ENCODE measurements at regions not wholly inside any gene's neighbourhood (a gene's known extent, or its start where the extent isn't known, plus 50 kb on each side); places are given as distances from the start of the nearest gene placed in this dataset.
"Not testable (repeated sequence)": the region's sequence is repeated elsewhere in the genome, so short reads cannot be mapped to it uniquely, and the experiment has no call there.

DNA sequence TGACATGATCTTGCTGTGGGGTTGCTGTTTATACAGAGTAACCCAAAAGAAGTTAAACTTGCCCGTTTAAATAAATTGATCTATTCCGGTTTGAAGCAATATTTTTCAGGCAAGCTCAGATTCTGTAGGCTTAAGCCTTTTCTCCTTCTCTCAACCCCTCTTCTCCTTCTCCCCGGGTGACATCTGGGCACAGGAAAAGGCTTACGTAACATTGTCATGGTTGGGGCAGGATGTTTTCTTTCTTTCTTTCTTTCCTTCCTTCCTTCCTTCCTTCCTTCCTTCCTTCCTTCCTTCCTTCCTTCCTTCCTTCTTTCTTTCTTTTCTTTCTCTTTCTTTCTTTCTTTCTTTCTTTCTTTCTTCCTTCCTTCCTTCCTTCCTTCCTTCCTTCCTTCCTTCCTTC is 315.5 kb upstream of the SPRED2 start:
- DNase-seq; intact Hi-C loops (cut with micrococcal nuclease); ATAC-seq: not testable (repeated sequence)

DNA sequence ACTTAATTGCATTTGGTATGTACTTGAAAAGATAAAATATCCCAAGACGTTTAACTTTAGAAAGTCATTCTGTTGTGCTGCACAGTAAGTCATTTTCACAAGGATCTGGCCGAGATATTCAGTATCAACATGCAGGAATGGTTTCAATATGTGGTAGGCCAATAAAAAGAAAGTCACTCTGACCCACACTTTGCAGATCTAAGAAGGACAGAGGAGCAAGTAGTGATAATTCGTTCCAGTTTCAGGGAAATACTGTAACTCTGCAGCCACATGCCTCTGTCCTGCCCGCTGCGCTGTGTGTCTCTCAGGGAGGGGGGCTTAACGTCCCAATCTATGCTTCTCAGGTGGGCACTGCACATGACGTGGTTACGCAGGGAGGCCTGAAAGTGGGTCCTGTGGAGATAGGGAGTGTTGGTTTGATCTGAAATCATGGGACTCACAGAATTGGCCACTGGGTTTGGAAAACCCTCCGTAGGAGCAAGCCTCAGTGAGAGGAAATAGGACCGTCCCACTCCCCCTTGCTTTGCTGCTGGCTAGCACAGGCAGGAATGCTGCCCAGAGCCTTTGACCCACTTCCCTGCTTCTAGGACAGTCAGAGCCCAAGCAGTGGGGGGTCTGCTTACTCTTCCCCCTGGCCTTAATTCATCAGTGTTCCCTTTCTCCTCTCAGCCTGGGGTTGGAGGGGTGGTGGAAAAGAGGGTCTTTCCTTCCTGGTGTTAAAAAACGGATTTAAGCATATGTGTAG is 314.7 kb upstream of the SPRED2 start:
- ATAC-seq (peak; percentile 93), DNase-seq (peak; percentile 51)
- intact Hi-C loops (cut with micrococcal nuclease): no loop called here

DNA sequence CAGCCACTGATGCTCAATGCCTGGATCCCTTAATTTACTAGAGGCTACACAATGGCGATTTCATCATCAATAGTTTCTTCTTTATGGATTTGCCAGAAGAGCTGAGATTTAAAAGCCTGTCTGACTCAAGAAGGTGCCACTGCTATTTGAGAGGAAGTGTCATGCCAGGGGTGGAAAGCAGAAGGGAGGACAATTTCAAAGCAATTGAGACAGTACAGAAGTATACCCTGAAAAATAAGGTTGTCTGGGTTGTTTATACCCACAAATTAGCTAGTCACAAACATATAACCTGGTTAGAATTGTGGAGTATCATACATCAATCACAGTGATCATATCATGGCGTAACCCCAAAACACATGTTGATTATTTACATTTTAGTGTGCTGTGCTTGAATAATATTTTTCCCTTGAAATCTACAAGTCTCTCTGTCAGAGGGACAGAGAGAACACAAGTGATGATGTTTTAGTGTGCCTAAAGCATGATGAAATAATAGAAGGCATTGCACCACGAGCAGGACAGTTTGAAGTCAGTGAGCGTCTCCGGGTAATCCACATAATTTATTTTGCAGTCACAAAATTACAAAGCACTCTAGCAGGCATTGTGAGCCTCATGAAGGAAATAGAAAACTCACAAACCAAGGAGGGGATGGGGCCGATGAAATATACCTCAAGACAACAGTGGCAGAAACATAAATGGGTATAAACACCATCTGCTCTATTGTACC is 312.2 kb upstream of the SPRED2 start:
- intact Hi-C loops (cut with micrococcal nuclease): no loop called here
- DNase-seq: no peak
- no peak for ATAC-seq

DNA sequence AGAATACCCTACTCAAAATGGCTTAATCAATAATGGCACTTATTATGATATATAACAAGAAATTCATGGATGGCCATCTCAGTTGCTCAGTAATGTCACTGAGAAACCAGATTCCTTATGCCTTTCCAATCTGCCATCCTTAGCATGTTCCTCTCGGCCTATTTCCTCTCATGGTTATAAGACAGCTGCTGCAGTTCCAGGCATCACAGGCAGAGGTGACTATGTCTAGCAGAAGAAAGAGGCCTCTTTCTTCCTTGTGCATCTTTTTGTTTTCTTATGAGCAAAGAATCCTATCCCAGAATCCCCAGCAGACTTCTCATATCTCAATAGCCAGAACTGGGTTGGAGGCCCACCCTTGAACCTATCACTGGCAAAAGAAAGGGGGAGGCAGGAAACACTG is 310.6 kb upstream of the SPRED2 start:
- ATAC-seq: no peak
- intact Hi-C loops (cut with micrococcal nuclease): no loop called here
- DNase-seq: no peak

DNA sequence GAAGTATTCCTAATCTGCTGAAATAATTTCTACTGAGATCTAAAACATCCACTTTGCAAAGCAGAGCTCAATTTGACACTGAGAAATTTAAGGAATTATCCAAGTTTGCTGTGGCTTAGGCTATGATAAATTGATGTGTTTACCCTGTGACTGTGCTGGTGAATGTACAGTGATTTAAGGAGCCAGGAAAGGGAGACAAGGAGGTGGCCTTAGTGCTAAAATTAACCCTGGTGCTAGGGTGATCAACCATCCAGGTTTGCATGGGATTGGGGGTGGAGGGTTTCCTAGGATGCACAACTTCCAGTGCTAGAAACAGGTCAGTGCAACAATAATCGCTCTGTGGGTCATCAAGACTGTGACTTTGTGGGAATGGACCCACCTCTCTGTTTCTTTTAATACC is 307.5 kb upstream of the SPRED2 start:
- intact Hi-C loops (cut with micrococcal nuclease): no loop called here
- ATAC-seq (no peak), DNase-seq (no peak)

DNA sequence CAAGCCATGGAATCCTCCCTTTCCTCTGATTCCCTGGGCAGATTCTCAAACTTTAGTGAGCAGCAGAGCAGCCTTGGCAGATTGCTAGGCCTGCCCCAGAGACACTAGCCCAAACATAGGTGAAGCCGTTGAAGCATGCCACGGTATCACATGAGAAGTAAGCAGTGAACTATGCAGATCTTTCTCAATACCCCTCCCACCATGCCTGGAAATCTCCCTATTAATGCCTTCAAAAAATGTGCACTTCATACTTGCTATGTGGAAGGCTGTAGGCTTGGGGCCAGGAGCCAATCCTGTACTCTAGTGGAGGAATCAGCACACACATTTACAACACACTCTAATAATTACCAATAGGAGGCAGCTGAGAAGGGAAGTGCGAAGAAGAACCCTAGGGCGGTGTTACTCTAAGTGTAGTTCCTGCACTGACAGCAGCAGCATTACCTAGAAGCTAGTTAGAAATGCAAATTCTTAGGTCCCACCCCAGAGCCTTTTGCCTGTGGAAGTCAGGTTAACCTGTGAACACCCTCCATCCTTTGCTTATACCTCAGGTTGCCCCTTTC is 305.1 kb upstream of the SPRED2 start:
- ATAC-seq (no peak), DNase-seq (no peak)
- intact Hi-C loops (cut with micrococcal nuclease): no loop called here

DNA sequence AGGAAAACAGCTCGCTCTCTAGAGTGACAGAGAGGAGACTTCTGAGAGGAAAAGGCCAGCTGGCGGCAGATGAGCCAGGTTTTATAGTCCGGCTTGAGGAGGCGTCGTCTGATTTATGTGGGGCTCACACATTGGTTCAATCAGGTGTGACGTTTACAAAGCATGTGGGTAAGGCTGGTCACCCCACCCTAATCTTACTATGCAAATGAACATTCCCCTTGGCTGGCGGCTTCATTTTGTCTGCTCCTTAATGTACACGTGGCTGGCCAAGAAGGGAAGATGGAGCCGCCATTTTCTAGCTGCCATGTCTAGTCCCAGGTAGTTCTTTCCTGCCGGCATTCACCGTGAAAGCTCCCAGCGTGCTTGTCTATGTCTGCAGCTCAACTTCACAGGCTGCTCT is 299.1 kb upstream of the SPRED2 start:
- DNase-seq (no peak), ATAC-seq (no peak)
- intact Hi-C loops (cut with micrococcal nuclease): no loop called here

DNA sequence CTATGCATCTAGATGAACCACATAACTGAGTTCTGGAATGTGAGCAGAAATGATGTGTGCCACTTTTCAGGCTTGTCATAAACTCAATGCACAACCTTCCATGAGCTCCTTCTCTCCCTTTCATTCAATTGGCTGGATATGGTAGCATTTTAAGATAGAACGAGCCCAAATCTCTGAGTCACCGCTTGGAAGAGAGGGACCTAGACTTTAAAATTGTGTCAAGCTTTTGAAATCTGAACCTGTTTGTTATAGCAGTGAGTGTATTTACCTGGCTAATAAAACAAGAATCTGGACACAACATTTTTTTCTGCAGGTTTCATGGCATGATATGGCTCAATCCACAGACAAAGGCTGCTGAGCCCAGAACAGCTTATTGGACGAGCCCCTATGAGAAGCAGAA is 297.8 kb upstream of the SPRED2 start:
- intact Hi-C loops (cut with micrococcal nuclease): no loop called here
- ATAC-seq (no peak), DNase-seq (no peak)

DNA sequence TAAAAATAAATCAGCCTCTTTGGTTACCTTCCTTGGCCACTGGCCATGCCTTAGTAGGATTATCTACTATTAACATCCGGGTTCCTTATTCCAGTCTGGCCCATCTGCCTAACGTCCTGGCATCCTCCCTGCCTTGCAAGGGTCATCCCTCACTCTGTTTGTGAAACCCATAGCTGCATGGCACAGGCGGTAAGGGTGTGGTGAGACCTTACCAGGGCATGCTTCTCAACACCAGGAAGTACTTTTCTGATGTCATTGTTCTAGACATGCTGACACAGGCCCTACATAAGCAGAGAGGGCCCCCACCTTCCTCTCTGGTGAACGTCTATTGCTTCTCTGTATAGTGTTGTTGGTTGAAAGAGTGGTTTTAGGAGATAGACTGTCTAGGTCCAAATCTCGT is 296.8 kb upstream of the SPRED2 start:
- intact Hi-C loops (cut with micrococcal nuclease): no loop called here
- no peak for ATAC-seq
- no peak for DNase-seq

DNA sequence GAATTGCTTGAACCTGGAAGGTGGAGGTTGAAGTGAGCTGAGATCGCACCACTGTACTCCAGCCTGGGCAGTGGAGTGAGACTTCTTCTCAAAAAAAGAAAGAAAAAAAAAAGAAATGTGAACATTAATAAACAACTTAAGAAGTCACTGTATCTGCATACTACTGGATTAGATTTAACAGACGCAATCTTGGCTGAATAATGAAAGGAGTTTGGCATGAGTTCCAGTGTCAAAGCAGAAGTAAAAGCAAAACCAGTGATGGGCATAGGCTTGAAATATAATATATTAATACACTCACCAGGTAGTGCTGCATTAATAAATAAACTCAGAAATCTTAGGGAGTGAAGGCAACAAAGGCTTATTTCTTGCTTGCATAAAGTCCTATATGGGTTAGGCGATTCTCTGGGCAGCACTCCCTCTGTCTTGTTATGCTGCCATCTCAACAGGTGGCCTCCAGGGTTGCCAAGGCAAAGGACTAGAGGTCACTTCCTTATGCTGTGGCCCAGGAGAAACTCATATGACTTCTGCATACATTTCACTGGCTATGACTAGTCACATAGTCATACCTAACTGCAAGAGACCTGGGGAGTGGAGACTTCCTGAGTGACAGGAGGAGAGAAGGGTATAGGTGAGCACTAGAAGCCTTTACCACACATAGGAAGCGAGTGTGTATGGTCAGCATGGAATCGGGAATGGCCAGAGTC is 296.2 kb upstream of the SPRED2 start:
- intact Hi-C loops (cut with micrococcal nuclease): no loop called here
- ATAC-seq: no peak
- DNase-seq: no peak

DNA sequence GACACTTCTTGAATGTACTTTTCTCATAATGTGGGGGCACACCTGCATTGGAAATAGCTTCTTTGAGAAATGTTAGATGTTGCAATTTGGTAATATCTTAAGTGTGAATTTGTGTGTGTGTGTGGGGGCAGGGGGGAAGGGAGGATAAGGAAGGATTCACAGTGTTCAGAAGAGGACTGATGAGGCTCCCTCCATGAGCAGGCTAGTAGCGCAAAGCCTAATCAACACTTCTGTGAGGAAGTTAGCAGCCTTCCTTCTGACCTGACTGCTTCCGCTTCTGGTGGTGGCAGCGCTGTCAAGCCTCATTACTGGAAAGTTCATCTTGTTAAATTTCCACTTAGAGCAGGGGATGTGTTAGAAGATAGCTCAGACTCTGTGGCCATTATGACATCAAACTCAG is 295.4 kb upstream of the SPRED2 start:
- ATAC-seq: no peak
- intact Hi-C loops (cut with micrococcal nuclease): no loop called here
- DNase-seq: no peak

DNA sequence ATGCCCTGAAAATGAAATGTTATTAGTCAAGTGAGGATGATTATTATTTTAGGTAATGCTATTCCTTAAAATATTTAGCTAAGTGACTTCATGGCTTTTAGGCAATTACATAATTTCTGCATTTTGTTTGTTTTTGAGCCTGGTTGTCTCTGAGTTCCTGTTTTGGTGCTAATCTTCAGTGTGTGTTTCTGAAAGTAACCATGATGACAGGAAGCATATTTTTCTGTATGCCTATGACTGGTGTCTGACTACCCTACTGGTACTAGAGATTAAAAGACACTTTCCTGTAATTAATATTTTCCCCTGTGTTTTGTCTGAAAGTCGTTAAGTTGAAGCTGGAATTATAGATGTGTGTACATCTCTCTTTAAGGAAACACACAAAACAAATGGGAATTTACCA is 295.0 kb upstream of the SPRED2 start:
- ATAC-seq (no peak), DNase-seq (no peak)
- intact Hi-C loops (cut with micrococcal nuclease): no loop called here

DNA sequence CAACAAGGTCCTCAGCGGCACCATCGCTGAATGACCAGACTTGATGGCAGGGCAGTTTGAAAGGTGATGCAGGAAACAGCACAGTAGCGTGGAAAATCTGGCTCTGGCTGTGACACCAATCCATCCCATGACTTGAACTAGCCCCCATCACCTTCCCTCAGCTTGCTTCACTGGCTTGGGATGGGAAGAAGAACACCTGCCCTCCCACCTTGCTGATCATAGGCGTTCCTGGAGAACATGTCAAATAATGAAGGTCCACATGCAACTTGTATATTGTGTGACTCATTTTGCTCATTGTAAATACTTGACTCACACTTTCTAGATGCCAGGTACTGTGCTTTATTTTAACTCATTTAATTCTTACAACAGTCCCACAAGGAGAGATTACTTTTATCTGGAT is 292.4 kb upstream of the SPRED2 start:
- intact Hi-C loops (cut with micrococcal nuclease): no loop called here
- ATAC-seq: no peak
- no peak for DNase-seq

DNA sequence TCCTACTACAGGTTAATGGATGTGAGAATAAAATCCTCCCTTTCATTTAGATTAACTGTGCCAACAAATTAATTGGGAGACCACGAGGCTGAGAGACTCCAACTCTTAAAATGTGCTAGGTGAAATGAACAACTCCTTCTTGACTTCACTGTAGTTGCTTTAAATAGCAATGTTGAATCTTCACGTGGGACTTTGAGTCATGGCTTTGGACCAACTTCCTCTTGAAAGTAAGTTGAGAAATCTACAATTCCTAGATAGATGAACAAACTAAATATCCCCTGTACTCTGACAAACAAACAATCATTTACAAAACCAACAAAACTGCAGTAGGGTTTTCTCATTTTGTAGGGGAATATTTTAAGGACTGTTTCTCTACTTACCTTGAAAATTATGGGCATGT is 291.9 kb upstream of the SPRED2 start:
- ATAC-seq (no peak), DNase-seq (no peak)
- intact Hi-C loops (cut with micrococcal nuclease): no loop called here

DNA sequence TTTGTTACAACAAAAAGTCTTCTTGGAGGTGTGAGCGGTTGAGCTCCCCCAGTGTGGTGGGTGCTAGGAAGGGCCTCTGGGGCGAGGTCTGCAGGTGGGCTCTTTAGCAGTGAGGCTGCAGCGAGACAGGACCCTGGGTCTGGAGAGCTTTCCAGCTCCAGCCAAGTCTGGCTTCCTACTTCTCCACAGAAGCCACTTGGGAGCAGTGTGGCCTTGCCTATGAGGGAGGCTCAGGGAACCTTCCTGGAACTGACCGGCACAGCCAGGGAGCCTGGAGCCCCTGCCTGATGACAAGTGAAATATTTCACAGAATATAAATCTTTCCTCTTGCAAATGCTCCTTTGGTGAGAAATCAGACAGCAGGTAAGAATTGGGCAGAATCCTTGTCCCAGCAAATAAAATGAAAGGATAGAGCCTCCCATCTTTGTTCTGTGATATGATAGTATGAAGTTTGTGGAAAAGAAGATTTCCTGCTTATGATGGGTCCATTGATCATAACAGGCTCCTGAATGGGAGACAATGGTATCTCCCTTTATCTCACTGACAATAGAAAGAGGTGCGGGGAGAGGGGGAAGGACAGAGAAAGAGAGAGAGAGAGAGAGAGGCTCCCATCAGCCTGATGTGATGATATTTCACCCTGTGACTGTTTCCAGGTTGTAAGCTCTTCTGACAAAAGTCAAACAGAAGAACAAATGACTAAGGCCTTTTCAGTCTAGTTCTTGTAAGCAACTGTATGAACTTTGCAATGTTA is 289.8 kb upstream of the SPRED2 start:
- ATAC-seq: peak; percentile 91
- intact Hi-C loops (cut with micrococcal nuclease): no loop called here
- DNase-seq: peak; percentile 58

DNA sequence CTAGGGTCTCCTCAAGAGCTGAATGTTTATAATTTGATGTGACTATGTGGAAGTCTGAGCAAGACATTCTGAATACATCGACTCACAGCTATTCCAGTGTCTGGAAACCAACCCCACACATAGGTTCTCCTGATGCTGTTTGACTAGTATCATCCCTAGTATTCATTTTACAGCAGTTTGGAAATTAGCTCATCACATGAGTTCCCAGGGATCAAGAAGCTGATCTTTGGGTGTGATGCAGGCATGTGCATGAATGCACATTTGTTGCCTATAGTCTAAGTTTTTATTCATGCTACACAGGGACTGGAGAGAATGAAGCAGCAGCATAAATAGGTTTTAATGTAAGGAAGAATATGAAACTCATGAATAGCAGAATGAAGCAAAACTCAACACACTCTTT is 284.3 kb upstream of the SPRED2 start:
- intact Hi-C loops (cut with micrococcal nuclease): no loop called here
- DNase-seq (no peak), ATAC-seq (no peak)

DNA sequence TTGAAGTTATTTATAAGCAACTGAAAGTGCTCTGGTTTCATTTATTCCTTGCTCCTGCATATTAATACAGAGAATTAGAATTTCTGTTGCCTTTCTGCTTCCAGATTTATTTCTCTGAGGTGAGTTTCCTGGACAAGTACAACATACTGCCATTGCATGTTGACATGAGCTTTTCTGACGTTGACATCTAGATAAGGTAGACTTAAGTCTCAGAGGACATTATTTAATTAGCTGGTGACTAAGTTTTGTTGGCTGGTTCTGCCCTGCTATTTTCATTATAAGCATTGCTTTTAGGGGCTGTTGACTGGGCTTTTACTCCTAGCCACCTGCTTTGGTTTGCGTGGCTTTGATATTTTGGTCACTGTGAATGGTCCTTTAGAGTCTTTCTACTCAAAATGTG is 282.9 kb upstream of the SPRED2 start:
- intact Hi-C loops (cut with micrococcal nuclease): no loop called here
- DNase-seq (no peak), ATAC-seq (peak; percentile 45)

DNA sequence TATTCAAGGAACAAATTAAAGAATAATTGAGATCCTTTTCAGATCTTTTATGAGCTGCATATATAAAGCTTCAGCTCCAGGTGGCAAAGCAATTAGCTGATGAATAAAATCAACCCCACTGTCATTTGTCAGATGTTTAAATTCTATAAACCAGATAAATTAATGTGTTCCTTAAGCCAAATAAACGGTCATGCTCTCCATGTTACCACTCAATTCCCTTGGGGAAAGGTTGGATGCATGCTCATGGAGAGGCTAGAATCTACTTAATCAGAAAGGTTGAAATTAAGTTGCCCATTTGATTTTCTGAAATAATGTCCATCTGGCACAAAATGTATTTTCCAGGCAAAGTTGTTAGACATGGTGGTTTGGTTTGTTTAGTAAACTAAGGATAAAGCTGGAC is 282.5 kb upstream of the SPRED2 start:
- ATAC-seq (no peak), DNase-seq (no peak)
- intact Hi-C loops (cut with micrococcal nuclease): no loop called here

DNA sequence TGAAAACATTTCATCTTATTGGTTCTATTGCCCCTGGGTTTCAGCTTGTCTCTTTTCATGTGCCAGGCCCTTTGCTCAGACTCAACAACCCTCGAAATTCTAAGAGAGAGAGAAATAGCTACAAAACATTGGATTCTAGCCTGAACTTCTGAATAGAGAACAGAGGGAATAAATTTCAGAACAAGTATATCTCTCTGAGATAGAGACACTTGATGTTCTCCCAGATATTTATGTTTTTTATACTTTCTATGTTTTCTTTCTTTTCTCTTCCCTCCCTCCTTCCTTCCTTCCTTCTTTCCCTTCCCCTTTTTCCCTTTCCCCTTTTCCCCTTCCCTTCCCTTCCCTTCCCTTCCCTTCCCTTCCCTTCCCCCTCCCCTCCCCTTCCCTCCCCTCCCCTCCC is 279.5 kb upstream of the SPRED2 start:
- ATAC-seq (no peak), DNase-seq (no peak)
- intact Hi-C loops (cut with micrococcal nuclease): no loop called here

All from left ventricle myocardium superior (tissue), 1 donor.